CD1c-positive myeloid dendritic cell (primary cell): ENCODE measurements at regions not wholly inside any gene's neighbourhood (a gene's known extent, or its start where the extent isn't known, plus 50 kb on each side); places are given as distances from the start of the nearest gene placed in this dataset.

Source experiments
- DNase-seq: peaks from one replicate; pipeline ENCODE4 v3.0.0-alpha.2; 2016; ENCODE audit errors: extremely low spot score

GRCh38 chr10:58140691-58141347 is 126.9 kb downstream of the IPMK start:
- no peak for DNase-seq

- DNase-seq: no peak
These were observed 127.6 kb downstream of the IPMK start for GRCh38 chr10:58140054-58140453.

GRCh38 chr10:58137813-58138212 is 129.9 kb downstream of the IPMK start:
- no peak for DNase-seq

- no peak for DNase-seq
These were observed 152.3 kb downstream of the IPMK start for GRCh38 chr10:58115218-58116050.

GRCh38 chr10:58109731-58110130 is 158.0 kb downstream of the IPMK start:
- DNase-seq: no peak

- DNase-seq: no peak
These were observed 160.2 kb downstream of the IPMK start for GRCh38 chr10:58107506-58107905.

GRCh38 chr10:58106211-58107035 is 161.3 kb downstream of the IPMK start:
- DNase-seq: no peak

- DNase-seq: no peak
These were observed 163.3 kb downstream of the IPMK start for GRCh38 chr10:58104351-58104751.

- no peak for DNase-seq
These were observed 164.8 kb downstream of the IPMK start for GRCh38 chr10:58102897-58103296.

- DNase-seq: no peak
These were observed 166.0 kb downstream of the IPMK start for GRCh38 chr10:58101682-58102081.

- DNase-seq: no peak
These were observed 172.5 kb downstream of the IPMK start for GRCh38 chr10:58094985-58095718.

- DNase-seq: no peak
These were observed 175.8 kb downstream of the IPMK start for GRCh38 chr10:58091886-58092285.

- DNase-seq: no peak
These were observed 178.0 kb downstream of the IPMK start for GRCh38 chr10:58089739-58090138.

- no peak for DNase-seq
These were observed 179.8 kb downstream of the IPMK start for GRCh38 chr10:58087896-58088295.

- no peak for DNase-seq
These were observed 180.9 kb downstream of the IPMK start for GRCh38 chr10:58086763-58087150.

- DNase-seq: no peak
These were observed 181.4 kb downstream of the IPMK start for GRCh38 chr10:58086144-58086762.

- DNase-seq: no peak
These were observed 185.4 kb downstream of the IPMK start for GRCh38 chr10:58082248-58082647.

- no peak for DNase-seq
These were observed 186.3 kb downstream of the IPMK start for GRCh38 chr10:58081353-58081752.

GRCh38 chr10:58079461-58079860 is 188.2 kb downstream of the IPMK start:
- DNase-seq: no peak

GRCh38 chr10:58072634-58073033 is 195.1 kb downstream of the IPMK start:
- no peak for DNase-seq

GRCh38 chr10:58070956-58071355 is 196.7 kb downstream of the IPMK start:
- DNase-seq: no peak
